Panc1 (cell line): ENCODE measurements at regions not wholly inside any gene's neighbourhood (a gene's known extent, or its start where the extent isn't known, plus 50 kb on each side); places are given as distances from the start of the nearest gene placed in this dataset.

Experiments
- ATAC-seq: fragments of 200-7000 bp; cut with Tn5 transposase; 2 replicates; pipeline ENCODE4 v1.9.1; 2020; ENCODE audit warnings: mild to moderate bottlenecking, moderate library complexity
- BruUV-seq: library from RNA; stranded (reverse); fragments of 400-500 nt; replicated peaks from 2 replicates; lab custom pipeline; 2021; lab: Mats Ljungman, UMichigan
- CTCF ChIA-PET: fragments of 300-600 bp; sonication (Branson Sonifier 250); formaldehyde crosslinking; loops from one replicate; lab custom pipeline; 2022; ENCODE audit warnings: antibody characterized with exemption; lab: Charles Lee
- POLR2A ChIA-PET: fragments of 300-600 bp; sonication (Branson Sonifier 250); formaldehyde crosslinking; loops from one replicate; lab custom pipeline; 2022; ENCODE audit warnings: antibody characterized with exemption; lab: Charles Lee
- DNase-seq: peaks from one replicate; pipeline ENCODE4 v3.0.0-alpha.2; 2010; ENCODE audit warnings: low read depth, low spot score
- H3K27ac ChIP-seq: 2 replicates; pipeline ENCODE4 v1.5.1; 2011; ENCODE audit warnings: mild to moderate bottlenecking, low read length, inconsistent platforms
- H3K27me3 ChIP-seq: fragments of 200-500 bp; sonication (Bioruptor generic); 2 replicates; pipeline ENCODE4 v1.6.0; 2014; ENCODE audit warnings: low read length, inconsistent platforms; ENCODE audit not compliant: control insufficient read depth, insufficient read depth
- H3K36me3 ChIP-seq: fragments of 200-500 bp; sonication (Bioruptor generic); 2 replicates; pipeline ENCODE4 v1.5.1; 2014; ENCODE audit warnings: inconsistent platforms, mild to moderate bottlenecking, low read length, moderate library complexity; ENCODE audit not compliant: control insufficient read depth, insufficient read depth
- H3K4me1 ChIP-seq: 2 replicates; pipeline ENCODE4 v1.5.1; 2011; ENCODE audit warnings: inconsistent platforms, mild to moderate bottlenecking, low read length, moderate library complexity; ENCODE audit not compliant: control insufficient read depth, insufficient read depth
- H3K4me3 ChIP-seq, 2 experiments: 2 replicates each; pipeline ENCODE4 v1.5.1; 2011 to 2012; ENCODE audit warnings: low read depth in 2 of 2, low read length in 2 of 2, mild to moderate bottlenecking in 2 of 2, inconsistent platforms in 1 of 2, moderate library complexity in 1 of 2
- H3K9me3 ChIP-seq: fragments of 200-500 bp; sonication (Bioruptor generic); 2 replicates; pipeline ENCODE4 v1.5.1; 2014; ENCODE audit warnings: low read depth, mild to moderate bottlenecking, inconsistent platforms, low read length, moderate library complexity; ENCODE audit not compliant: control insufficient read depth, insufficient read depth
- POLR2AphosphoS5 ChIP-seq: IDR thresholded peaks from 2 replicates; pipeline ENCODE4 v1.6.1; 2012; ENCODE audit warnings: mild to moderate bottlenecking, low read depth, low read length, moderate library complexity
- SIN3A ChIP-seq: IDR thresholded peaks from 2 replicates; pipeline ENCODE4 v1.6.1; 2012; ENCODE audit warnings: low read depth, mild to moderate bottlenecking, low read length, moderate library complexity, borderline replicate concordance; ENCODE audit not compliant: insufficient read depth
- TCF7L2 ChIP-seq: IDR thresholded peaks from 2 replicates; pipeline ENCODE4 v1.6.1; 2011; ENCODE audit warnings: mild to moderate bottlenecking, low read depth, low read length, inconsistent platforms
- in situ Hi-C: cut with HindIII; loops from 2 replicates; pipeline ENCODE4 v1.10.0; 2016; ENCODE audit warnings: low sequenced_read_pairs, low pct_unique_long_range_greater_than_20kb
- intact Hi-C: fragments of 100-400 bp; cut with micrococcal nuclease; formaldehyde crosslinking; loops from one replicate; pipeline ENCODE4 v1.10.0; 2022; ENCODE audit not compliant: unreplicated experiment
- TF ChIP-seq, protein P1 (sequence below), 2 experiments: IDR thresholded peaks; 2 replicates each; pipeline ENCODE4 v1.6.1; 2011 to 2012; ENCODE audit warnings: low read depth in 2 of 2, control low read depth in 1 of 2, low read length in 1 of 2, mild to moderate bottlenecking in 1 of 2, moderate library complexity in 1 of 2; ENCODE audit not compliant: insufficient read depth in 1 of 2
- TF ChIP-seq, protein P2 (sequence below): fragments of 450-650 bp; IDR thresholded peaks from 2 replicates; pipeline ENCODE4 v1.5.1; 2017; ENCODE audit warnings: mild to moderate bottlenecking

DNA sequence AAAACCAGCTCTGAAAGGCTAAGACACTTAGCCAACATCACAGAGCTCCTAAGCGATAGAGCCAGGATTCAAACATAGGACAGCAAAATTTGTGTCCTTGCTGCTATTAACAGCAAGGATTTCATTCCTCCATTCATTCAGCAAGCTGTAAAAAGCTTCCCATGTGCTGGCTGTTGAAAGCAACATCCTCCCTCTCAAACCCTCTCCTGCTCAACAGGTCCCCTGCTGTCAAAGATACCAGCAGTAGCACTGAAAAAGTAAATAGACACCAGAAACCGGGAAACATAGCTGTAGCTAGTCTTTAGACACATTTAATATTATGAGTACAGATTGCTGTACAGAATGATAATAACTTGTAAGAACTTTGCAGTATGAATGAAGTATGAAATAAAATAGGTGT, 52.6 kb upstream of the ADAMTSL1 start:
- CTCF ChIA-PET = no interaction called here
- POLR2A ChIA-PET = no interaction called here
- DNase-seq (no peak), ATAC-seq (no peak)
- intact Hi-C loops = no loop called here
- Histone ChIP-seq H3K27me3 (no peaks in the 10 kb centered on the region), H3K36me3 (no peaks in the 10 kb centered on the region), H3K27ac (no peak overlapping the region), H3K4me3 (no peak overlapping the region), H3K9me3 (no peaks in the 10 kb centered on the region), H3K4me1 (no peaks in the 10 kb centered on the region)
- TF ChIP-seq TCF7L2 = no peak
- no peak for TF ChIP-seq POLR2AphosphoS5
- TF ChIP-seq, protein P1, sequence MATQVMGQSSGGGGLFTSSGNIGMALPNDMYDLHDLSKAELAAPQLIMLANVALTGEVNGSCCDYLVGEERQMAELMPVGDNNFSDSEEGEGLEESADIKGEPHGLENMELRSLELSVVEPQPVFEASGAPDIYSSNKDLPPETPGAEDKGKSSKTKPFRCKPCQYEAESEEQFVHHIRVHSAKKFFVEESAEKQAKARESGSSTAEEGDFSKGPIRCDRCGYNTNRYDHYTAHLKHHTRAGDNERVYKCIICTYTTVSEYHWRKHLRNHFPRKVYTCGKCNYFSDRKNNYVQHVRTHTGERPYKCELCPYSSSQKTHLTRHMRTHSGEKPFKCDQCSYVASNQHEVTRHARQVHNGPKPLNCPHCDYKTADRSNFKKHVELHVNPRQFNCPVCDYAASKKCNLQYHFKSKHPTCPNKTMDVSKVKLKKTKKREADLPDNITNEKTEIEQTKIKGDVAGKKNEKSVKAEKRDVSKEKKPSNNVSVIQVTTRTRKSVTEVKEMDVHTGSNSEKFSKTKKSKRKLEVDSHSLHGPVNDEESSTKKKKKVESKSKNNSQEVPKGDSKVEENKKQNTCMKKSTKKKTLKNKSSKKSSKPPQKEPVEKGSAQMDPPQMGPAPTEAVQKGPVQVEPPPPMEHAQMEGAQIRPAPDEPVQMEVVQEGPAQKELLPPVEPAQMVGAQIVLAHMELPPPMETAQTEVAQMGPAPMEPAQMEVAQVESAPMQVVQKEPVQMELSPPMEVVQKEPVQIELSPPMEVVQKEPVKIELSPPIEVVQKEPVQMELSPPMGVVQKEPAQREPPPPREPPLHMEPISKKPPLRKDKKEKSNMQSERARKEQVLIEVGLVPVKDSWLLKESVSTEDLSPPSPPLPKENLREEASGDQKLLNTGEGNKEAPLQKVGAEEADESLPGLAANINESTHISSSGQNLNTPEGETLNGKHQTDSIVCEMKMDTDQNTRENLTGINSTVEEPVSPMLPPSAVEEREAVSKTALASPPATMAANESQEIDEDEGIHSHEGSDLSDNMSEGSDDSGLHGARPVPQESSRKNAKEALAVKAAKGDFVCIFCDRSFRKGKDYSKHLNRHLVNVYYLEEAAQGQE (IDR thresholded peaks at IDR 0.05; ENCODE audit: insufficient read depth in 1 of 2, low read depth in 2 of 2, low read length in 1 of 2) = no peak
- TF ChIP-seq SIN3A = no peak
- TF ChIP-seq, protein P2, sequence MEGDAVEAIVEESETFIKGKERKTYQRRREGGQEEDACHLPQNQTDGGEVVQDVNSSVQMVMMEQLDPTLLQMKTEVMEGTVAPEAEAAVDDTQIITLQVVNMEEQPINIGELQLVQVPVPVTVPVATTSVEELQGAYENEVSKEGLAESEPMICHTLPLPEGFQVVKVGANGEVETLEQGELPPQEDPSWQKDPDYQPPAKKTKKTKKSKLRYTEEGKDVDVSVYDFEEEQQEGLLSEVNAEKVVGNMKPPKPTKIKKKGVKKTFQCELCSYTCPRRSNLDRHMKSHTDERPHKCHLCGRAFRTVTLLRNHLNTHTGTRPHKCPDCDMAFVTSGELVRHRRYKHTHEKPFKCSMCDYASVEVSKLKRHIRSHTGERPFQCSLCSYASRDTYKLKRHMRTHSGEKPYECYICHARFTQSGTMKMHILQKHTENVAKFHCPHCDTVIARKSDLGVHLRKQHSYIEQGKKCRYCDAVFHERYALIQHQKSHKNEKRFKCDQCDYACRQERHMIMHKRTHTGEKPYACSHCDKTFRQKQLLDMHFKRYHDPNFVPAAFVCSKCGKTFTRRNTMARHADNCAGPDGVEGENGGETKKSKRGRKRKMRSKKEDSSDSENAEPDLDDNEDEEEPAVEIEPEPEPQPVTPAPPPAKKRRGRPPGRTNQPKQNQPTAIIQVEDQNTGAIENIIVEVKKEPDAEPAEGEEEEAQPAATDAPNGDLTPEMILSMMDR = no peak
- in situ Hi-C loops = no loop called here
- BruUV-seq = no TSS peak

DNA sequence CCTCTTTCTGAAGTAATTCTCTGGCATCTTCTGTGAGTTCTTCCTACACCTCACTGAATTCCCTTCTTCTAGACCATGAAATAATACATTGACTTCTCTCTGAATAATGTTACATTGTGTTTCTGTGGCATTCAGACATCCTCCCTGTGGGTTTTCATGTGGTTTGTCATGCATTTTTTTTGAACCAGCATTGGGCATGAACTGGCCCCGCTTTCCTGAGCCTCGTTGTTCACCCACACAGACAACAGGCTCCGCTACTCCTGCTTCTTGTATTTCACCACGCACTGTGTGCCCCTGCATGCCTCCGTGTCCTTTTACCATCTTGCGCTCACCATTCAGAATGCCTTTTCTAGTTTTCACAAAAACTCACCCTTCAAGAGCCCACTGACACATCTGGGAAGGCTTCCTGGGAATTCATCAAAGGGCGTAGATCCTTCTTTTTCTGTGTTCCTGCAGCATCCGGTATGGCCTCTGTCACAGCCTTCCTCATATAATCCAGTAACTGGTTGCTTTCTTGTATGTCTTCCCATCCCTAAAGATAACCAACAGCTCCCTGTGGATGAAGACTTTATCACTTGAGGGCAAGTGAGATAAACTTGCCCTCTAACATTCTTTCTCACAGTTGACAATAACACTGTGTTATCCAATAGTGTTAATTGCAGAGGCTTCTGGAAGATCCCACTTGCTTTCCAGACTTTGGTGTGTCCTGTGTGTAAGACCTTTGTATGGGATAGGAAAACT, 51.5 kb upstream of the ADAMTSL1 start:
- no peak for DNase-seq
- TF ChIP-seq POLR2AphosphoS5 (no peak), TCF7L2 (no peak), SIN3A (no peak)
- TF ChIP-seq, protein P1 (IDR thresholded peaks at IDR 0.05; ENCODE audit: insufficient read depth in 1 of 2, low read depth in 2 of 2, low read length in 1 of 2) = no peak
- TF ChIP-seq, protein P2 = no peak
- ATAC-seq = no peak
- Histone ChIP-seq H3K4me1 (no peaks in the 10 kb centered on the region), H3K27ac (no peak overlapping the region), H3K27me3 (no peaks in the 10 kb centered on the region), H3K4me3 (no peak overlapping the region), H3K9me3 (no peaks in the 10 kb centered on the region), H3K36me3 (no peaks in the 10 kb centered on the region)
- in situ Hi-C loops = no loop called here
- ChIA-PET POLR2A (no interaction called here), CTCF (no interaction called here)
- BruUV-seq = no TSS peak
- intact Hi-C loops = no loop called here
